Liver (tissue), 8 donors: ENCODE measurements at regions not wholly inside any gene's neighbourhood (a gene's known extent, or its start where the extent isn't known, plus 50 kb on each side); places are given as distances from the start of the nearest gene placed in this dataset.

Source experiments
- DNase-seq: peaks from one replicate; pipeline ENCODE4 v3.0.0-alpha.2; 2017; ENCODE audit warnings: low spot score
- H3K27ac ChIP-seq, 2 donors: one replicate each; pipeline ENCODE4 v1.7.0; 2013; ENCODE audit warnings: inconsistent platforms in 2 of 2, low read length in 2 of 2, control low read depth in 1 of 2, low read depth in 1 of 2, mild to moderate bottlenecking in 1 of 2
- H3K27me3 ChIP-seq, 4 donors: one replicate each; pipeline versions ENCODE4 v1.6.1 to v1.7.0; 2013; ENCODE audit warnings: low read length in 3 of 4, inconsistent platforms in 1 of 4, mild to moderate bottlenecking in 1 of 4, moderate library complexity in 1 of 4; ENCODE audit not compliant: control insufficient read depth in 4 of 4, insufficient read depth in 4 of 4
- H3K36me3 ChIP-seq, 4 donors: one replicate each; pipeline versions ENCODE4 v1.6.1 to v1.7.0; 2013; ENCODE audit warnings: low read length in 3 of 4, mild to moderate bottlenecking in 3 of 4, low read depth in 1 of 4, moderate library complexity in 1 of 4; ENCODE audit not compliant: control insufficient read depth in 4 of 4, insufficient read depth in 3 of 4
- H3K4me1 ChIP-seq, 4 donors: one replicate each; pipeline versions ENCODE4 v1.6.1 to v1.7.0; 2013; ENCODE audit warnings: low read length in 3 of 4, mild to moderate bottlenecking in 3 of 4, moderate library complexity in 1 of 4; ENCODE audit not compliant: control insufficient read depth in 4 of 4, insufficient read depth in 4 of 4
- H3K4me3 ChIP-seq, 3 donors: one replicate each; pipeline versions ENCODE4 v1.6.1 to v1.7.0; 2013; ENCODE audit warnings: low read length in 3 of 3, control low read depth in 1 of 3, low read depth in 1 of 3, mild to moderate bottlenecking in 1 of 3
- H3K9ac ChIP-seq, 2 donors: one replicate each; pipeline ENCODE4 v1.7.0; 2013; ENCODE audit warnings: low read length in 2 of 2, mild to moderate bottlenecking in 2 of 2, moderate library complexity in 2 of 2, control low read depth in 1 of 2, low read depth in 1 of 2
- H3K9me3 ChIP-seq, 4 donors: one replicate each; pipeline versions ENCODE4 v1.6.1 to v1.7.0; 2013; ENCODE audit warnings: low read length in 3 of 4; ENCODE audit not compliant: control insufficient read depth in 4 of 4
- EGR1 ChIP-seq, 2 donors: IDR thresholded peaks; 2 replicates each; pipeline ENCODE4 v1.6.1; 2016 to 2018; ENCODE audit warnings: antibody characterized with exemption in 2 of 2, low read depth in 2 of 2
- FOXA1 ChIP-seq: IDR thresholded peaks from 2 replicates; pipeline ENCODE4 v1.6.1; 2016; ENCODE audit warnings: antibody characterized with exemption
- HNF4A ChIP-seq, 2 donors: conservative IDR thresholded peaks; 2 replicates each; pipeline ENCODE4 v1.6.1; 2016; ENCODE audit warnings: antibody characterized with exemption in 2 of 2, mild to moderate bottlenecking in 2 of 2
- HNF4G ChIP-seq: IDR thresholded peaks from 2 replicates; pipeline ENCODE4 v1.6.1; 2016; ENCODE audit warnings: antibody characterized with exemption
- JUND ChIP-seq, 2 donors: IDR thresholded peaks; 2 replicates each; pipeline ENCODE4 v1.6.1; 2016; ENCODE audit warnings: antibody characterized with exemption in 2 of 2
- NR2F2 ChIP-seq: IDR thresholded peaks from 2 replicates; pipeline ENCODE4 v1.6.1; 2016; ENCODE audit warnings: antibody characterized with exemption
- RAD21 ChIP-seq, 2 donors: IDR thresholded peaks; 2 replicates each; pipeline ENCODE4 v1.6.1; 2016; ENCODE audit warnings: antibody characterized with exemption in 2 of 2, mild to moderate bottlenecking in 2 of 2
- REST ChIP-seq: IDR thresholded peaks from 2 replicates; pipeline ENCODE4 v1.6.1; 2016; ENCODE audit warnings: antibody characterized with exemption, mild to moderate bottlenecking
- RXRA ChIP-seq, 2 donors: IDR thresholded peaks; 2 replicates each; pipeline ENCODE4 v1.6.1; 2017 to 2018; ENCODE audit warnings: antibody characterized with exemption in 2 of 2, mild to moderate bottlenecking in 1 of 2
- TAF1 ChIP-seq: conservative IDR thresholded peaks from 2 replicates; pipeline ENCODE4 v1.6.1; 2016; ENCODE audit warnings: antibody characterized with exemption, mild to moderate bottlenecking
- YY1 ChIP-seq: IDR thresholded peaks from 2 replicates; pipeline ENCODE4 v1.6.1; 2016; ENCODE audit warnings: antibody characterized with exemption, mild to moderate bottlenecking
- ZBTB33 ChIP-seq: IDR thresholded peaks from 2 replicates; pipeline ENCODE4 v1.6.1; 2016; ENCODE audit warnings: antibody characterized with exemption
- WGBS: extraction: QIAGEN DNeasy Blood & Tissue Kit; methylation state at CpG from one replicate; pipeline ENCODE4 v1.1.7; 2013; 5-methylcytosine and 5-hydroxymethylcytosine counted together
- TF ChIP-seq, protein P1 (sequence below): IDR thresholded peaks from 2 replicates; pipeline ENCODE4 v1.6.1; 2016; ENCODE audit warnings: antibody characterized with exemption
- TF ChIP-seq, protein P2 (sequence below): fragments of 150-350 bp; IDR thresholded peaks from 2 replicates; pipeline ENCODE4 v1.5.1; 2017; ENCODE audit warnings: improper control_type of control experiment, low read depth, low read length; ENCODE audit not compliant: missing input control
- donor health status: healthy.
- donor health status: healthy.
- donor health status: healthy.
- donor health status: healthy.
- donor health status: healthy.

DNA sequence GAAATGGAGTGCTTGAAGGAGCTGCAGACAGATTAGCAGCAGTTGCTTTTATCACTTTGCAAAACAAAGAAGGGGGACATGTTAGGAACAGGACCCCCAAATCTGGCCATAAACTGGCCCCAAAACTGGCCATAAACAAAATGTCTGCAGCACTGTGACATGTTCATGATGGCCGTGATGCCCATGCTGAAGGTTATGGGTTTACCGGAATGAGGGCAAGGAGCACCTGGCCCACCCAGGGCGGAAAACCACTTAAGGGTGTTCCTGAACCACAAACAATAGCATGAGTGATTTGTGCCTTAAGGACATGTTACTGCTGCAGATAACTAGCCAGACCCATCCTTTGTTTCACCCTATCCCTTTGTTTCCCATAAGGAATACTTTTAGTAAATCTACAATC is 79.6 kb upstream of the GC start:
- no peaks in the 10 kb centered on the region for H3K4me1 ChIP-seq
- no peak overlapping the region for H3K4me3 ChIP-seq
- H3K9me3 ChIP-seq = peaks cover 0 to 6% (median under 1%) of the 10 kb centered on the region in 4 donors
- no peaks in the 10 kb centered on the region for H3K27me3 ChIP-seq
- 96% methylated on average over 3 of the region's 3 CpGs for WGBS
- H3K36me3 ChIP-seq = no peaks in the 10 kb centered on the region
- no peak for DNase-seq
- no peak overlapping the region for H3K27ac ChIP-seq
- no peak for TF ChIP-seq RAD21 (IDR thresholded peaks at IDR 0.05)
- TF ChIP-seq, protein P1, sequence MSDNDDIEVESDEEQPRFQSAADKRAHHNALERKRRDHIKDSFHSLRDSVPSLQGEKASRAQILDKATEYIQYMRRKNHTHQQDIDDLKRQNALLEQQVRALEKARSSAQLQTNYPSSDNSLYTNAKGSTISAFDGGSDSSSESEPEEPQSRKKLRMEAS = no peak
- TF ChIP-seq, protein P2, sequence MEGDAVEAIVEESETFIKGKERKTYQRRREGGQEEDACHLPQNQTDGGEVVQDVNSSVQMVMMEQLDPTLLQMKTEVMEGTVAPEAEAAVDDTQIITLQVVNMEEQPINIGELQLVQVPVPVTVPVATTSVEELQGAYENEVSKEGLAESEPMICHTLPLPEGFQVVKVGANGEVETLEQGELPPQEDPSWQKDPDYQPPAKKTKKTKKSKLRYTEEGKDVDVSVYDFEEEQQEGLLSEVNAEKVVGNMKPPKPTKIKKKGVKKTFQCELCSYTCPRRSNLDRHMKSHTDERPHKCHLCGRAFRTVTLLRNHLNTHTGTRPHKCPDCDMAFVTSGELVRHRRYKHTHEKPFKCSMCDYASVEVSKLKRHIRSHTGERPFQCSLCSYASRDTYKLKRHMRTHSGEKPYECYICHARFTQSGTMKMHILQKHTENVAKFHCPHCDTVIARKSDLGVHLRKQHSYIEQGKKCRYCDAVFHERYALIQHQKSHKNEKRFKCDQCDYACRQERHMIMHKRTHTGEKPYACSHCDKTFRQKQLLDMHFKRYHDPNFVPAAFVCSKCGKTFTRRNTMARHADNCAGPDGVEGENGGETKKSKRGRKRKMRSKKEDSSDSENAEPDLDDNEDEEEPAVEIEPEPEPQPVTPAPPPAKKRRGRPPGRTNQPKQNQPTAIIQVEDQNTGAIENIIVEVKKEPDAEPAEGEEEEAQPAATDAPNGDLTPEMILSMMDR = no peak
- no peak for TF ChIP-seq ZBTB33
- TF ChIP-seq EGR1 (IDR thresholded peaks at IDR 0.05; ENCODE audit: low read depth in 2 of 2) = no peak
- TF ChIP-seq NR2F2 = no peak
- TF ChIP-seq FOXA1 = no peak
- no peak for TF ChIP-seq HNF4A (conservative IDR thresholded peaks at IDR 0.05)
- TF ChIP-seq TAF1 = no peak
- TF ChIP-seq JUND (IDR thresholded peaks at IDR 0.05) = no peak
- TF ChIP-seq RXRA (IDR thresholded peaks at IDR 0.05) = no peak
- no peak for TF ChIP-seq HNF4G
- no peak for TF ChIP-seq YY1
- TF ChIP-seq REST = no peak
- H3K9ac ChIP-seq = no peak overlapping the region

GRCh38 chr4:71864380-71864779 is 80.5 kb upstream of the GC start:
- no peak for TF ChIP-seq RXRA (IDR thresholded peaks at IDR 0.05)
- no peak for TF ChIP-seq REST
- TF ChIP-seq, protein P1 = no peak
- TF ChIP-seq JUND (IDR thresholded peaks at IDR 0.05) = no peak
- no peak for TF ChIP-seq FOXA1
- H3K27me3 ChIP-seq = no peaks in the 10 kb centered on the region
- DNase-seq = no peak
- 74% methylated on average over 2 of the region's 2 CpGs for WGBS
- no peaks in the 10 kb centered on the region for H3K4me1 ChIP-seq
- H3K4me3 ChIP-seq = no peak overlapping the region
- no peak overlapping the region for H3K9ac ChIP-seq
- peaks cover 0 to 6% (median under 1%) of the 10 kb centered on the region in 4 donors for H3K9me3 ChIP-seq
- H3K27ac ChIP-seq = no peak overlapping the region
- no peaks in the 10 kb centered on the region for H3K36me3 ChIP-seq
